ENCODE measurements at regions not wholly inside any gene's neighbourhood (a gene's known extent, or its start where the extent isn't known, plus 50 kb on each side); places are given as distances from the start of the nearest gene placed in this dataset.

GRCh38 chr16:74224828-74225612, 71.6 kb upstream of the PSMD7 start:
- Histone ChIP-seq H3K27ac (ENCODE audit: low read depth, low read length, poor library complexity, severe bottlenecking) (no peak overlapping the region), H3K9me3 (ENCODE audit: low read length) (no peaks in the 10 kb centered on the region), H3K4me3 (ENCODE audit: low read depth, low read length, poor library complexity, severe bottlenecking) (no peak overlapping the region), H3K9me2 (ENCODE audit: low read depth, low read length) (no peaks in the 10 kb centered on the region), H3K4me2 (ENCODE audit: low read length) (no peak overlapping the region), H3K9ac (ENCODE audit: low read length) (no peak overlapping the region), H3K27me3 (ENCODE audit: insufficient read depth, low read length) (no peaks in the 10 kb centered on the region), H4K20me1 (ENCODE audit: insufficient read depth, low read length) (no peaks in the 10 kb centered on the region), H3K79me2 (ENCODE audit: insufficient read depth, low read length) (no peaks in the 10 kb centered on the region), H2AFZ (ENCODE audit: low read length) (no peak overlapping the region), H3F3A (ENCODE audit: insufficient read depth, low read length) (no peaks in the 10 kb centered on the region), H3K4me1 (ENCODE audit: insufficient read depth, low read length, severe bottlenecking) (no peaks in the 10 kb centered on the region), H3K36me3 (ENCODE audit: insufficient read depth, low read length) (no peaks in the 10 kb centered on the region)
- no peak for TF ChIP-seq EZH2 (IDR thresholded peaks at IDR 0.05; ENCODE audit: borderline replicate concordance, low read length)
- TF ChIP-seq, protein P1, sequence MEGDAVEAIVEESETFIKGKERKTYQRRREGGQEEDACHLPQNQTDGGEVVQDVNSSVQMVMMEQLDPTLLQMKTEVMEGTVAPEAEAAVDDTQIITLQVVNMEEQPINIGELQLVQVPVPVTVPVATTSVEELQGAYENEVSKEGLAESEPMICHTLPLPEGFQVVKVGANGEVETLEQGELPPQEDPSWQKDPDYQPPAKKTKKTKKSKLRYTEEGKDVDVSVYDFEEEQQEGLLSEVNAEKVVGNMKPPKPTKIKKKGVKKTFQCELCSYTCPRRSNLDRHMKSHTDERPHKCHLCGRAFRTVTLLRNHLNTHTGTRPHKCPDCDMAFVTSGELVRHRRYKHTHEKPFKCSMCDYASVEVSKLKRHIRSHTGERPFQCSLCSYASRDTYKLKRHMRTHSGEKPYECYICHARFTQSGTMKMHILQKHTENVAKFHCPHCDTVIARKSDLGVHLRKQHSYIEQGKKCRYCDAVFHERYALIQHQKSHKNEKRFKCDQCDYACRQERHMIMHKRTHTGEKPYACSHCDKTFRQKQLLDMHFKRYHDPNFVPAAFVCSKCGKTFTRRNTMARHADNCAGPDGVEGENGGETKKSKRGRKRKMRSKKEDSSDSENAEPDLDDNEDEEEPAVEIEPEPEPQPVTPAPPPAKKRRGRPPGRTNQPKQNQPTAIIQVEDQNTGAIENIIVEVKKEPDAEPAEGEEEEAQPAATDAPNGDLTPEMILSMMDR (IDR thresholded peaks at IDR 0.05; ENCODE audit: low read length): no peak

DNA sequence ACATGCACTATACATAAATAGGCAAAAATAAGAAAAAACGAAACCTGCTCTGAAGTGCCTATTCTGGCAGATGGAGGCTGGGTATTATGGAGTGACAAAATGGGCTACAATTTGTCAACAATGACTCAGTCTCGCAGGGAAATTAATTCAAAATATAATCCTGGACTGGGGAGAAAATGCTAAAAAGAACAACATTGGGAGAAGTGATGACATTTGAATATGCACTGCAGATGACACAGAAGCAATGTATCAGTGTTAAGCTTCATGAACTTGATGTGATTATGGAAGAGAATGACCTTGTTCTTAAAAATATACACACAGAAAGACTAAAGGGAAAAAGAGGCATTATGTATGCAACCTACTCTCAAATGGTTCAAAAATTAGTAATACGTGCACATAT, 74.8 kb upstream of the PSMD7 start:
- TF ChIP-seq EZH2 (IDR thresholded peaks at IDR 0.05; ENCODE audit: borderline replicate concordance, low read length): no peak
- TF ChIP-seq, protein P1 (IDR thresholded peaks at IDR 0.05; ENCODE audit: low read length): no peak
- H3K4me3 ChIP-seq (ENCODE audit: low read depth, low read length, poor library complexity, severe bottlenecking): no peak overlapping the region

GRCh38 chr16:74219706-74220105, 76.9 kb upstream of the PSMD7 start:
- H3F3A ChIP-seq (ENCODE audit: insufficient read depth, low read length): no peaks in the 10 kb centered on the region
- TF ChIP-seq EZH2 (IDR thresholded peaks at IDR 0.05; ENCODE audit: borderline replicate concordance, low read length): no peak
- TF ChIP-seq, protein P1 (IDR thresholded peaks at IDR 0.05; ENCODE audit: low read length): no peak
- H3K4me1 ChIP-seq (ENCODE audit: insufficient read depth, low read length, severe bottlenecking): no peaks in the 10 kb centered on the region
- no peak overlapping the region for H3K4me3 ChIP-seq (ENCODE audit: low read depth, low read length, poor library complexity, severe bottlenecking)
- H3K9me3 ChIP-seq (ENCODE audit: low read length): no peaks in the 10 kb centered on the region
- H2AFZ ChIP-seq (ENCODE audit: low read length): no peak overlapping the region
- no peak overlapping the region for H3K9ac ChIP-seq (ENCODE audit: low read length)
- H3K79me2 ChIP-seq (ENCODE audit: insufficient read depth, low read length): no peaks in the 10 kb centered on the region
- no peaks in the 10 kb centered on the region for H3K9me2 ChIP-seq (ENCODE audit: low read depth, low read length)
- no peaks in the 10 kb centered on the region for H3K27me3 ChIP-seq (ENCODE audit: insufficient read depth, low read length)
- H3K4me2 ChIP-seq (ENCODE audit: low read length): no peak overlapping the region
- no peaks in the 10 kb centered on the region for H4K20me1 ChIP-seq (ENCODE audit: insufficient read depth, low read length)
- no peaks in the 10 kb centered on the region for H3K36me3 ChIP-seq (ENCODE audit: insufficient read depth, low read length)
- H3K27ac ChIP-seq (ENCODE audit: low read depth, low read length, poor library complexity, severe bottlenecking): no peak overlapping the region

More for the DNA sequence above, 74.8 kb upstream of the PSMD7 start:
- Histone ChIP-seq H3K4me2 (ENCODE audit: low read length) (no peak overlapping the region), H2AFZ (ENCODE audit: low read length) (no peak overlapping the region), H3K9me3 (ENCODE audit: low read length) (no peaks in the 10 kb centered on the region), H4K20me1 (ENCODE audit: insufficient read depth, low read length) (no peaks in the 10 kb centered on the region), H3K79me2 (ENCODE audit: insufficient read depth, low read length) (no peaks in the 10 kb centered on the region), H3K4me1 (ENCODE audit: insufficient read depth, low read length, severe bottlenecking) (no peaks in the 10 kb centered on the region), H3K9me2 (ENCODE audit: low read depth, low read length) (no peaks in the 10 kb centered on the region), H3K27ac (ENCODE audit: low read depth, low read length, poor library complexity, severe bottlenecking) (no peak overlapping the region), H3K27me3 (ENCODE audit: insufficient read depth, low read length) (no peaks in the 10 kb centered on the region), H3K36me3 (ENCODE audit: insufficient read depth, low read length) (no peaks in the 10 kb centered on the region), H3F3A (ENCODE audit: insufficient read depth, low read length) (no peaks in the 10 kb centered on the region), H3K9ac (ENCODE audit: low read length) (no peak overlapping the region)
